ENCODE measurements at regions not wholly inside any gene's neighbourhood (a gene's known extent, or its start where the extent isn't known, plus 50 kb on each side); places are given as distances from the start of the nearest gene placed in this dataset.

DNA sequence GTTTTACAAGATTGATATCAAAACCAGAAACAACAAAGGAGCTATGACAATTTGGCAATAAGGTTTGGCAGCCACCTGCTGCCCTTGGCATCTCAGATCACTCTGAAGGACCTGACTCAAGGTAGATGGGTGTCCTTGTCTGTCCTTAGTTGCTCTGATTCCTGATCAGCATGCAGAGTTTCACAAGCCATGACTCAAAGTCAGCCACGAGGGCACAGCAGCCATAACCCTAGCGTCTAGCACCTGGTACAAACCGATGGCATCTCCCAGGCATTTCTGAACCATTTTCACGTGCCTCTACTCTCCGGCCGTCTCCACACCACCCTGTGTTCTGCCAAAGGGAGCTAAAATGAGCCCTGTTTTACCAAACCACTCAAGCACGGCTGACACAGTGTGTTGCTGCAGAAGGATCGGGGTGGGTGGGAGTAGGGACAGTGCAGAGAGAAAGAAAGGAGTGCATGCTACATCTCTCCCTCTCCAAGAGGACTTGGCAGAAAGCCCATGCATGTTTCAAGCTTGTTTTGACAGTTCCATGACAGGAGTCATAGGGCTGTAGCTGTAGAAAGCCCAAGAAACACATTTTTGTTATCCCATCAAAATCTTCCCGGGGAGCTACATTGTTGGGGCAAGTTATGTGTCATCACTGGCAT lies 297.3 kb downstream of the ABCC12 start:
- no peak overlapping the region for H3K4me3 Mint-ChIP-seq (ENCODE audit: low read depth)
- no peak for DNase-seq (ENCODE audit: low spot score, unreplicated experiment)
- H3K4me1 Mint-ChIP-seq (ENCODE audit: low read depth) = peaks cover 12% of the 10 kb centered on the region
- H3K27me3 Mint-ChIP-seq = peaks cover 4% of the 10 kb centered on the region
- TF ChIP-seq, protein P1, sequence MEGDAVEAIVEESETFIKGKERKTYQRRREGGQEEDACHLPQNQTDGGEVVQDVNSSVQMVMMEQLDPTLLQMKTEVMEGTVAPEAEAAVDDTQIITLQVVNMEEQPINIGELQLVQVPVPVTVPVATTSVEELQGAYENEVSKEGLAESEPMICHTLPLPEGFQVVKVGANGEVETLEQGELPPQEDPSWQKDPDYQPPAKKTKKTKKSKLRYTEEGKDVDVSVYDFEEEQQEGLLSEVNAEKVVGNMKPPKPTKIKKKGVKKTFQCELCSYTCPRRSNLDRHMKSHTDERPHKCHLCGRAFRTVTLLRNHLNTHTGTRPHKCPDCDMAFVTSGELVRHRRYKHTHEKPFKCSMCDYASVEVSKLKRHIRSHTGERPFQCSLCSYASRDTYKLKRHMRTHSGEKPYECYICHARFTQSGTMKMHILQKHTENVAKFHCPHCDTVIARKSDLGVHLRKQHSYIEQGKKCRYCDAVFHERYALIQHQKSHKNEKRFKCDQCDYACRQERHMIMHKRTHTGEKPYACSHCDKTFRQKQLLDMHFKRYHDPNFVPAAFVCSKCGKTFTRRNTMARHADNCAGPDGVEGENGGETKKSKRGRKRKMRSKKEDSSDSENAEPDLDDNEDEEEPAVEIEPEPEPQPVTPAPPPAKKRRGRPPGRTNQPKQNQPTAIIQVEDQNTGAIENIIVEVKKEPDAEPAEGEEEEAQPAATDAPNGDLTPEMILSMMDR (IDR thresholded peaks at IDR 0.05; ENCODE audit: unreplicated experiment) = no peak
- H3K27ac Mint-ChIP-seq = no peak overlapping the region
- no peaks in the 10 kb centered on the region for H3K36me3 Mint-ChIP-seq (ENCODE audit: insufficient read depth)
- peaks cover 7% of the 10 kb centered on the region for H3K9me3 Mint-ChIP-seq (ENCODE audit: low read depth)

DNA sequence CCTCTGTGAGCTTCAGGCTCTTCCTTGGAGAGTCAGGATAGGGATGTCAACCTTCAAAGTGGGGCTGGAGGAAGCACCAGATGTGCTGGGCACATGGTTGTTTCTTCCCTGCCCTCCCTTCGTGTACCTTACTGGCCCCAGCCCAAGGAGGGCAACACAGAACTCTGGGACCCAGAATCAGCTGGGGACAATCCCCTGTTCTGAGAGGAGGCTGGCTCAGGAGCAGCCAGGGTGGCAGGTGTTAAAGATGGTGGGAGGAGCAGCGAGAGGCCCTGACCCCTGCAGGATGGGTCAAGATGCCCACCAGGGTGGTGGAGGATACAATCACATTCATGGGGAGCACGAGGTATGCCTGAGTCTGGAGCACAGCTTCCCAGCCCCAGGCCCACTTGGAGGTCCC lies 300.4 kb downstream of the ABCC12 start:
- Mint-ChIP-seq H3K9me3 (ENCODE audit: low read depth) (peaks cover 4% of the 10 kb centered on the region), H3K36me3 (ENCODE audit: insufficient read depth) (no peaks in the 10 kb centered on the region), H3K4me1 (ENCODE audit: low read depth) (peaks cover 6% of the 10 kb centered on the region), H3K27ac (no peak overlapping the region), H3K27me3 (peaks cover 4% of the 10 kb centered on the region), H3K4me3 (ENCODE audit: low read depth) (no peak overlapping the region)
- TF ChIP-seq, protein P1 (IDR thresholded peaks at IDR 0.05; ENCODE audit: unreplicated experiment) = no peak
- DNase-seq (ENCODE audit: low spot score, unreplicated experiment) = no peak

DNA sequence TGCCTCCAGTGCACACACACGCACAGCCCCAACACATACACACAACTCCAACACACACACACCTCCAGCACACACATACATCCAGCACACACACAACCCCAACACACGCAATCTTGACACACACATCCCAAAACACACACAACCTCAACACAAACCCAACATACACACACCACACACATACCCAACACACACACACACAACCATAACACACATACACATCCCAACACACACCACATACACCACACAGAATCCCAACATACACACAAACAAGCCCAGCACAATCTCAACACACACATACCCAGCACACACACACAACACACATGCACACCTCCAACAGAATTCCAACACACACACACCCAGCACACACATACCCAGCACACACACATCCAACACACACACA lies 301.1 kb downstream of the ABCC12 start:
- no peak overlapping the region for H3K27ac Mint-ChIP-seq
- H3K27me3 Mint-ChIP-seq = peaks cover 4% of the 10 kb centered on the region
- H3K4me1 Mint-ChIP-seq (ENCODE audit: low read depth) = peaks cover 10% of the 10 kb centered on the region
- TF ChIP-seq, protein P1 (IDR thresholded peaks at IDR 0.05; ENCODE audit: unreplicated experiment) = no peak
- no peak overlapping the region for H3K4me3 Mint-ChIP-seq (ENCODE audit: low read depth)
- H3K36me3 Mint-ChIP-seq (ENCODE audit: insufficient read depth) = no peaks in the 10 kb centered on the region
- H3K9me3 Mint-ChIP-seq (ENCODE audit: low read depth) = peaks cover 4% of the 10 kb centered on the region
- DNase-seq (ENCODE audit: low spot score, unreplicated experiment) = no peak

DNA sequence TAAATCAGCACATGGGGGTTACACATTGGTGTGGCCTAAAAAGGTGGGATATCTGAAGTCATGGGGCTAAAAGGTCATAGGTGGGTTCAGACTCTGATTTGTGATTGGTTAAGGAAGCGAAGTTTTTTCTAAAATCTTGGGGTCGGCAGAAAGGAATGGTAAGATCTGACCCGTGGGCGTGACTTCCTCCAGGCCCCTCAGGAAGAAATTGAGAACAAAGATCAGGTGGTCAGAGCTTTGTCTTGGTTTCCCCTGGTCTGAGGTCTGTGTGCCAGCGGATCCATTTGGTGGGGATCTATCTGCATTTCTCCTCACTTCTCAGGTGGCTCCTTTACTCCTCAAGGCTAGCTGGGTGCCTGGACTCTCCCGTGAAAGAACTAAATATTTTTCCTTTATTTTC lies 302.8 kb downstream of the ABCC12 start:
- no peaks in the 10 kb centered on the region for H3K36me3 Mint-ChIP-seq (ENCODE audit: insufficient read depth)
- H3K9me3 Mint-ChIP-seq (ENCODE audit: low read depth) = peaks cover 4% of the 10 kb centered on the region
- TF ChIP-seq, protein P1 (IDR thresholded peaks at IDR 0.05; ENCODE audit: unreplicated experiment) = no peak
- H3K27ac Mint-ChIP-seq = no peak overlapping the region
- H3K27me3 Mint-ChIP-seq = no peaks in the 10 kb centered on the region
- DNase-seq (ENCODE audit: low spot score, unreplicated experiment) = no peak
- H3K4me1 Mint-ChIP-seq (ENCODE audit: low read depth) = peaks cover 21% of the 10 kb centered on the region
- H3K4me3 Mint-ChIP-seq (ENCODE audit: low read depth) = no peak overlapping the region

DNA sequence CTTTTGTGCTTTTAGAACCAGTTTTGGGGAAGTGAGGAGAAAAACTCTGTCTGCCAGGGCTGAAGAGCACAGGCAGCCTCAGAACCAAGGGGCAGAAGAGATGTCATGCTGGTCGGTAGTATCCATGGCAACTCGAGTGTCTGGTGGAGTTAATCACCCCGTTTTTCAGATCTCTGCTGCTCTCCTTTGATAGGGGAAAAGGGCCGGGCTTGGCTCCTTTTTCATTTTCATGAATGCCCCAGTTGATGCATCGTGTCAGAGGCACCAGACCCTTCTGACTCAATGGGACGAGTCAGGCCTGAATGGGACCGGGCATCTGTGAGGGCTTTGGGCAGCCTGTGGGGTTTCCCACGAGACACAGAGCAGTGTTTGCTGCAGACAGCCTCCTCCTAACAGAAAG lies 304.6 kb downstream of the ABCC12 start:
- H3K4me3 Mint-ChIP-seq (ENCODE audit: low read depth) = no peak overlapping the region
- no peaks in the 10 kb centered on the region for H3K36me3 Mint-ChIP-seq (ENCODE audit: insufficient read depth)
- TF ChIP-seq, protein P1 (IDR thresholded peaks at IDR 0.05; ENCODE audit: unreplicated experiment) = no peak
- no peaks in the 10 kb centered on the region for H3K27me3 Mint-ChIP-seq
- H3K9me3 Mint-ChIP-seq (ENCODE audit: low read depth) = peaks cover 4% of the 10 kb centered on the region
- H3K27ac Mint-ChIP-seq = no peak overlapping the region
- DNase-seq (ENCODE audit: low spot score, unreplicated experiment) = no peak
- H3K4me1 Mint-ChIP-seq (ENCODE audit: low read depth) = peaks cover 28% of the 10 kb centered on the region

All from progenitor cell of endocrine pancreas (in vitro differentiated cells).